HEK293 (cell line): ENCODE measurements at regions not wholly inside any gene's neighbourhood (a gene's known extent, or its start where the extent isn't known, plus 50 kb on each side); places are given as distances from the start of the nearest gene placed in this dataset.

ENCODE experiments used
- CTCF ChIA-PET: fragments of 350-600 bp; formaldehyde crosslinking; extraction: SDS; loops from one replicate; lab custom pipeline; 2021; ENCODE audit warnings: antibody characterized with exemption; lab: Yijun Ruan, JAX
- POLR2A ChIA-PET: fragments of 300-600 bp; formaldehyde crosslinking; extraction: SDS; loops from one replicate; lab custom pipeline; 2020; ENCODE audit warnings: antibody characterized with exemption, inconsistent platforms; lab: Yijun Ruan, JAX
- H3K27ac ChIP-seq: fragments of 200-500 bp; sonication (Bioruptor generic); 2 replicates; pipeline ENCODE4 v1.5.1; 2014; ENCODE audit warnings: low read depth, low read length, control low read depth, inconsistent platforms; ENCODE audit errors: extremely low read depth
- H3K36me3 ChIP-seq, 2 experiments: fragments of 200-500 bp in 1 of 2; sonication (Bioruptor generic) in 1 of 2; 1 replicate in 1 of 2; 2 replicates in 1 of 2; pipeline ENCODE4 v1.5.1; 2014 to 2017; ENCODE audit warnings: inconsistent platforms in 2 of 2, low read length in 2 of 2; ENCODE audit not compliant: control insufficient read depth in 2 of 2, insufficient read depth in 1 of 2
- H3K4me1 ChIP-seq: fragments of 200-500 bp; sonication (Bioruptor generic); 2 replicates; pipeline ENCODE4 v1.5.1; 2014; ENCODE audit warnings: mild to moderate bottlenecking, low read length, inconsistent platforms; ENCODE audit not compliant: control insufficient read depth, insufficient read depth
- H3K4me3 ChIP-seq: 2 replicates; pipeline ENCODE4 v1.5.1; 2011; ENCODE audit warnings: low read depth, mild to moderate bottlenecking, control low read depth, low read length, moderate library complexity
- H3K9me3 ChIP-seq: fragments of 200-500 bp; sonication (Bioruptor generic); 2 replicates; pipeline ENCODE4 v1.5.1; 2014; ENCODE audit warnings: low read depth, low read length, inconsistent platforms; ENCODE audit not compliant: control insufficient read depth, insufficient read depth
- EGR2 ChIP-seq: fragments of 450-650 bp; formaldehyde crosslinking; IDR thresholded peaks from 2 replicates; pipeline ENCODE4 v1.5.1; 2016; ENCODE audit warnings: low read depth, missing biosample characterization, missing genetic modification characterization
- HOXA7 ChIP-seq: sonication (generic); formaldehyde crosslinking; IDR thresholded peaks from 2 replicates; pipeline ENCODE4 v1.8.1; 2022; ENCODE audit warnings: missing genetic modification reagents, borderline replicate concordance
- KLF1 ChIP-seq: fragments of 450-650 bp; formaldehyde crosslinking; IDR thresholded peaks from 2 replicates; pipeline ENCODE4 v1.5.1; 2016; ENCODE audit warnings: missing biosample characterization, missing genetic modification characterization
- SP7 ChIP-seq: fragments of 450-650 bp; formaldehyde crosslinking; IDR thresholded peaks from 2 replicates; pipeline ENCODE4 v1.5.1; 2016; ENCODE audit warnings: missing biosample characterization, missing genetic modification characterization
- ZFP3 ChIP-seq: fragments of 450-650 bp; formaldehyde crosslinking; IDR thresholded peaks from 2 replicates; pipeline ENCODE4 v1.5.1; 2016; ENCODE audit warnings: low read depth, missing biosample characterization, missing genetic modification characterization
- ZNF16 ChIP-seq: fragments of 450-650 bp; formaldehyde crosslinking; IDR thresholded peaks from 2 replicates; pipeline ENCODE4 v1.5.1; 2016; ENCODE audit warnings: low read depth, missing biosample characterization, missing genetic modification characterization
- ZNF174 ChIP-seq: fragments of 450-650 bp; formaldehyde crosslinking; IDR thresholded peaks from 2 replicates; pipeline ENCODE4 v1.5.0; 2017; ENCODE audit warnings: missing biosample characterization, mild to moderate bottlenecking, missing genetic modification characterization
- ZNF24 ChIP-seq: fragments of 450-650 bp; formaldehyde crosslinking; IDR thresholded peaks from 2 replicates; pipeline ENCODE4 v1.5.1; 2016; ENCODE audit warnings: missing biosample characterization, missing genetic modification characterization
- ZNF335 ChIP-seq: fragments of 450-650 bp; formaldehyde crosslinking; conservative IDR thresholded peaks from 2 replicates; pipeline ENCODE4 v1.5.1; 2016; ENCODE audit warnings: missing biosample characterization, missing genetic modification characterization
- ZNF529 ChIP-seq: fragments of 450-650 bp; formaldehyde crosslinking; IDR thresholded peaks from 2 replicates; pipeline ENCODE4 v1.5.1; 2017; ENCODE audit warnings: missing genetic modification characterization, missing biosample characterization; ENCODE audit not compliant: insufficient replicate concordance
- ZNF626 ChIP-seq: fragments of 450-650 bp; sonication (Bioruptor Pico); formaldehyde crosslinking; IDR thresholded peaks from 2 replicates; pipeline ENCODE4 v1.5.1; 2018; ENCODE audit warnings: missing biosample characterization, missing genetic modification characterization, inconsistent platforms
- ZNF792 ChIP-seq: fragments of 450-650 bp; formaldehyde crosslinking; IDR thresholded peaks from 2 replicates; pipeline ENCODE4 v1.5.1; 2016; ENCODE audit warnings: missing biosample characterization, missing genetic modification characterization
- TF ChIP-seq, protein P1 (sequence below): fragments of 450-650 bp; formaldehyde crosslinking; IDR thresholded peaks from 2 replicates; pipeline ENCODE4 v1.5.1; 2016; ENCODE audit warnings: missing biosample characterization, missing genetic modification characterization
- TF ChIP-seq, protein P2 (sequence below): fragments of 450-650 bp; formaldehyde crosslinking; IDR thresholded peaks from 2 replicates; pipeline ENCODE4 v1.5.1; 2016; ENCODE audit warnings: missing biosample characterization, missing genetic modification characterization
- TF ChIP-seq, protein P3 (sequence below): fragments of 450-650 bp; formaldehyde crosslinking; IDR thresholded peaks from 2 replicates; pipeline ENCODE4 v1.5.1; 2017; ENCODE audit warnings: missing biosample characterization, missing genetic modification characterization

- Histone ChIP-seq H3K4me1 (no peaks in the 10 kb centered on the region), H3K36me3 (no peaks in the 10 kb centered on the region)
- TF ChIP-seq, protein P1, sequence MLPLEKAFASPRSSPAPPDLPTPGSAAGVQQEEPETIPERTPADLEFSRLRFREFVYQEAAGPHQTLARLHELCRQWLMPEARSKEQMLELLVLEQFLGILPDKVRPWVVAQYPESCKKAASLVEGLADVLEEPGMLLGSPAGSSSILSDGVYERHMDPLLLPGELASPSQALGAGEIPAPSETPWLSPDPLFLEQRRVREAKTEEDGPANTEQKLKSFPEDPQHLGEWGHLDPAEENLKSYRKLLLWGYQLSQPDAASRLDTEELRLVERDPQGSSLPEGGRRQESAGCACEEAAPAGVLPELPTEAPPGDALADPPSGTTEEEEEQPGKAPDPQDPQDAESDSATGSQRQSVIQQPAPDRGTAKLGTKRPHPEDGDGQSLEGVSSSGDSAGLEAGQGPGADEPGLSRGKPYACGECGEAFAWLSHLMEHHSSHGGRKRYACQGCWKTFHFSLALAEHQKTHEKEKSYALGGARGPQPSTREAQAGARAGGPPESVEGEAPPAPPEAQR (tag by site-specific recombination): no peak
- TF ChIP-seq ZNF16 (no peak), ZNF529 (tag by site-specific recombination) (no peak), KLF1 (tag by site-specific recombination) (no peak)
- TF ChIP-seq, all 188 proteins: peak for 0
- ChIA-PET CTCF (no interaction called here), POLR2A (no interaction called here)
- H3K27ac ChIP-seq: no peak overlapping the region
- no peak overlapping the region for H3K4me3 ChIP-seq
- H3K9me3 ChIP-seq: no peaks in the 10 kb centered on the region
Measured at GRCh38 chr3:102605153-102605552, 170.3 kb downstream of the ZPLD1 start.

GRCh38 chr3:102608875-102609274 lies 174.1 kb downstream of the ZPLD1 start:
- H3K9me3 ChIP-seq: no peaks in the 10 kb centered on the region
- no peak overlapping the region for H3K27ac ChIP-seq
- CTCF ChIA-PET: no interaction called here
- H3K4me3 ChIP-seq: no peak overlapping the region
- POLR2A ChIA-PET: no interaction called here
- TF ChIP-seq, protein P2, sequence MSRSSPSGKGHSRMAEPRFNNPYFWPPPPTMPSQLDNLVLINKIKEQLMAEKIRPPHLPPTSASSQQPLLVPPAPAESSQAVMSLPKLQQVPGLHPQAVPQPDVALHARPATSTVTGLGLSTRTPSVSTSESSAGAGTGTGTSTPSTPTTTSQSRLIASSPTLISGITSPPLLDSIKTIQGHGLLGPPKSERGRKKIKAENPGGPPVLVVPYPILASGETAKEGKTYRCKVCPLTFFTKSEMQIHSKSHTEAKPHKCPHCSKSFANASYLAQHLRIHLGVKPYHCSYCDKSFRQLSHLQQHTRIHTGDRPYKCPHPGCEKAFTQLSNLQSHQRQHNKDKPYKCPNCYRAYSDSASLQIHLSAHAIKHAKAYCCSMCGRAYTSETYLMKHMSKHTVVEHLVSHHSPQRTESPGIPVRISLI (tag by site-specific recombination): no peak
- TF ChIP-seq ZNF335 (tag by site-specific recombination): 0 out of 2 replicates have a peak, but pooled peaks have one; percentile 34
- TF ChIP-seq, all 188 proteins: peak for 1
- Histone ChIP-seq H3K36me3 (no peaks in the 10 kb centered on the region), H3K4me1 (no peaks in the 10 kb centered on the region)

GRCh38 chr3:102614021-102614569 lies 179.3 kb downstream of the ZPLD1 start:
- Histone ChIP-seq H3K4me1 (no peaks in the 10 kb centered on the region), H3K36me3 (no peaks in the 10 kb centered on the region), H3K9me3 (no peaks in the 10 kb centered on the region), H3K27ac (no peak overlapping the region), H3K4me3 (no peak overlapping the region)
- ChIA-PET CTCF (interaction anchor here (0.6 to 0.7 kb wide), 2 partner anchors 224 to 437 kb away, joined by 3 to 5 read pairs; no protein-coding TSS in a partner anchor), POLR2A (no interaction called here)
- TF ChIP-seq ZFP3 (tag by site-specific recombination) (no peak), ZNF174 (tag by site-specific recombination) (no peak), ZNF626 (tag by site-specific recombination) (no peak), SP7 (tag by site-specific recombination) (no peak), EGR2 (tag by site-specific recombination) (no peak), ZNF792 (tag by site-specific recombination) (no peak), HOXA7 (no peak)
- TF ChIP-seq, protein P3, sequence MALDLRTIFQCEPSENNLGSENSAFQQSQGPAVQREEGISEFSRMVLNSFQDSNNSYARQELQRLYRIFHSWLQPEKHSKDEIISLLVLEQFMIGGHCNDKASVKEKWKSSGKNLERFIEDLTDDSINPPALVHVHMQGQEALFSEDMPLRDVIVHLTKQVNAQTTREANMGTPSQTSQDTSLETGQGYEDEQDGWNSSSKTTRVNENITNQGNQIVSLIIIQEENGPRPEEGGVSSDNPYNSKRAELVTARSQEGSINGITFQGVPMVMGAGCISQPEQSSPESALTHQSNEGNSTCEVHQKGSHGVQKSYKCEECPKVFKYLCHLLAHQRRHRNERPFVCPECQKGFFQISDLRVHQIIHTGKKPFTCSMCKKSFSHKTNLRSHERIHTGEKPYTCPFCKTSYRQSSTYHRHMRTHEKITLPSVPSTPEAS (tag by site-specific recombination): no peak

- ChIA-PET CTCF (interaction anchor here (0.5 to 0.7 kb wide), 3 partner anchors 31 to 438 kb away, joined by 3 to 5 read pairs (median 4); no protein-coding TSS in a partner anchor), POLR2A (no interaction called here)
- H3K27ac ChIP-seq: no peak overlapping the region
- no peaks in the 10 kb centered on the region for H3K9me3 ChIP-seq
- no peak overlapping the region for H3K4me3 ChIP-seq
- no peaks in the 10 kb centered on the region for H3K4me1 ChIP-seq
- H3K36me3 ChIP-seq: no peaks in the 10 kb centered on the region
- TF ChIP-seq ZNF24 (tag by site-specific recombination): no peak
- TF ChIP-seq, all 188 proteins: peak for 0
Measured at GRCh38 chr3:102614585-102614984, 179.8 kb downstream of the ZPLD1 start.
